ENCODE measurements at regions not wholly inside any gene's neighbourhood (a gene's known extent, or its start where the extent isn't known, plus 50 kb on each side); places are given as distances from the start of the nearest gene placed in this dataset.

DNA sequence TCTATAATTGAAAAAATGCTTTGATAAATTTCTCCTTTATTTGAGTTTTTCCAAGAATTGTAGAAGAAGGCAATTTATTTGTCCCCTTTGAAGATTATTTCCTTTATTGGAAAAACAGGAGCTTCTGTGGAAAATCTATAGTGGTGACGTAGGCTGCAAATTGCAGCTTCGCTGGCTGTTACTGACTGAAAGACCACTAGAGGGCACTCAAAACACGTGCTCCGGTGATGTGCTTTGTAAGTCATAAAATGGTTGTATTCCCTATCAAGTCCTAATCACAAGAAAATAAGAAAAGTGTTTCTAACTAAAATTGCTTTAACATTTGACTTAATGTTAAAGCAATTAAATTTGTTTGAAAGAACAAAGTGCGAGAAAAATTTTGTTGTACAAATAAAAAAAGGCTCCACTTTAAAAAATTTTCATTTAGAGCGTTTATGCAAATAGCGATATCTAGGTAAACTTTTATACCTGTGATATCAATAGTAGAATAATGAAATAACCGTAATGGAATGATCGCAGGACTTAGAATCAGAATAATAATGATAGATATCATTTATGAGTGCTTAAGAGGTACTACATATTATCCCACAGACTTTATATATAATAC is 638.2 kb upstream of the SPRY2 start:
- no peaks in the 10 kb centered on the region for H3K27me3 ChIP-seq (ENCODE audit: insufficient read depth, low read depth, low read length)
- H2AFZ ChIP-seq (ENCODE audit: low read depth, low read length), result no peak overlapping the region
- H3K9ac ChIP-seq (ENCODE audit: low read length), result no peak overlapping the region
- H4K20me1 ChIP-seq (ENCODE audit: insufficient read depth), result no peaks in the 10 kb centered on the region
- H3K4me3 ChIP-seq (ENCODE audit: low read length), result no peak overlapping the region
- no peaks in the 10 kb centered on the region for H3F3A ChIP-seq (ENCODE audit: insufficient read depth, low read length, poor library complexity, severe bottlenecking)
- H3K9me2 ChIP-seq (ENCODE audit: insufficient read depth, low read length), result no peaks in the 10 kb centered on the region
- TF ChIP-seq MXI1 (conservative IDR thresholded peaks at IDR 0.05; ENCODE audit: poor library complexity, severe bottlenecking), result no peak
- TF ChIP-seq, protein P1, sequence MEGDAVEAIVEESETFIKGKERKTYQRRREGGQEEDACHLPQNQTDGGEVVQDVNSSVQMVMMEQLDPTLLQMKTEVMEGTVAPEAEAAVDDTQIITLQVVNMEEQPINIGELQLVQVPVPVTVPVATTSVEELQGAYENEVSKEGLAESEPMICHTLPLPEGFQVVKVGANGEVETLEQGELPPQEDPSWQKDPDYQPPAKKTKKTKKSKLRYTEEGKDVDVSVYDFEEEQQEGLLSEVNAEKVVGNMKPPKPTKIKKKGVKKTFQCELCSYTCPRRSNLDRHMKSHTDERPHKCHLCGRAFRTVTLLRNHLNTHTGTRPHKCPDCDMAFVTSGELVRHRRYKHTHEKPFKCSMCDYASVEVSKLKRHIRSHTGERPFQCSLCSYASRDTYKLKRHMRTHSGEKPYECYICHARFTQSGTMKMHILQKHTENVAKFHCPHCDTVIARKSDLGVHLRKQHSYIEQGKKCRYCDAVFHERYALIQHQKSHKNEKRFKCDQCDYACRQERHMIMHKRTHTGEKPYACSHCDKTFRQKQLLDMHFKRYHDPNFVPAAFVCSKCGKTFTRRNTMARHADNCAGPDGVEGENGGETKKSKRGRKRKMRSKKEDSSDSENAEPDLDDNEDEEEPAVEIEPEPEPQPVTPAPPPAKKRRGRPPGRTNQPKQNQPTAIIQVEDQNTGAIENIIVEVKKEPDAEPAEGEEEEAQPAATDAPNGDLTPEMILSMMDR (IDR thresholded peaks at IDR 0.05; ENCODE audit: poor library complexity, severe bottlenecking), result peak; percentile 85
- TF ChIP-seq RAD21 (conservative IDR thresholded peaks at IDR 0.05), result peak; percentile 85
- no peak for TF ChIP-seq EZH2 (IDR thresholded peaks at IDR 0.05; ENCODE audit: borderline replicate concordance, insufficient read depth, low read length, poor library complexity, severe bottlenecking)
- TF ChIP-seq EP300 (conservative IDR thresholded peaks at IDR 0.05; ENCODE audit: poor library complexity, severe bottlenecking), result no peak
- no peak for TF ChIP-seq TAF1 (IDR thresholded peaks at IDR 0.05; ENCODE audit: low read depth)
- TF ChIP-seq POLR2AphosphoS5 (IDR thresholded peaks at IDR 0.05), result no peak
- TF ChIP-seq SMC3 (conservative IDR thresholded peaks at IDR 0.05; ENCODE audit: poor library complexity), result peak; percentile 79
- TF ChIP-seq, protein P2, sequence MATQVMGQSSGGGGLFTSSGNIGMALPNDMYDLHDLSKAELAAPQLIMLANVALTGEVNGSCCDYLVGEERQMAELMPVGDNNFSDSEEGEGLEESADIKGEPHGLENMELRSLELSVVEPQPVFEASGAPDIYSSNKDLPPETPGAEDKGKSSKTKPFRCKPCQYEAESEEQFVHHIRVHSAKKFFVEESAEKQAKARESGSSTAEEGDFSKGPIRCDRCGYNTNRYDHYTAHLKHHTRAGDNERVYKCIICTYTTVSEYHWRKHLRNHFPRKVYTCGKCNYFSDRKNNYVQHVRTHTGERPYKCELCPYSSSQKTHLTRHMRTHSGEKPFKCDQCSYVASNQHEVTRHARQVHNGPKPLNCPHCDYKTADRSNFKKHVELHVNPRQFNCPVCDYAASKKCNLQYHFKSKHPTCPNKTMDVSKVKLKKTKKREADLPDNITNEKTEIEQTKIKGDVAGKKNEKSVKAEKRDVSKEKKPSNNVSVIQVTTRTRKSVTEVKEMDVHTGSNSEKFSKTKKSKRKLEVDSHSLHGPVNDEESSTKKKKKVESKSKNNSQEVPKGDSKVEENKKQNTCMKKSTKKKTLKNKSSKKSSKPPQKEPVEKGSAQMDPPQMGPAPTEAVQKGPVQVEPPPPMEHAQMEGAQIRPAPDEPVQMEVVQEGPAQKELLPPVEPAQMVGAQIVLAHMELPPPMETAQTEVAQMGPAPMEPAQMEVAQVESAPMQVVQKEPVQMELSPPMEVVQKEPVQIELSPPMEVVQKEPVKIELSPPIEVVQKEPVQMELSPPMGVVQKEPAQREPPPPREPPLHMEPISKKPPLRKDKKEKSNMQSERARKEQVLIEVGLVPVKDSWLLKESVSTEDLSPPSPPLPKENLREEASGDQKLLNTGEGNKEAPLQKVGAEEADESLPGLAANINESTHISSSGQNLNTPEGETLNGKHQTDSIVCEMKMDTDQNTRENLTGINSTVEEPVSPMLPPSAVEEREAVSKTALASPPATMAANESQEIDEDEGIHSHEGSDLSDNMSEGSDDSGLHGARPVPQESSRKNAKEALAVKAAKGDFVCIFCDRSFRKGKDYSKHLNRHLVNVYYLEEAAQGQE (IDR thresholded peaks at IDR 0.05; ENCODE audit: borderline replicate concordance), result no peak
- no peaks in the 10 kb centered on the region for H3K9me3 ChIP-seq (ENCODE audit: low read length)
- H3K4me2 ChIP-seq (ENCODE audit: low read length), result no peak overlapping the region
- H3K36me3 ChIP-seq (ENCODE audit: insufficient read depth, low read length), result no peaks in the 10 kb centered on the region
- no peak overlapping the region for H3K27ac ChIP-seq (ENCODE audit: low read length)
- no peaks in the 10 kb centered on the region for H3K79me2 ChIP-seq (replicated peaks; ENCODE audit: insufficient read depth, low read length)

DNA sequence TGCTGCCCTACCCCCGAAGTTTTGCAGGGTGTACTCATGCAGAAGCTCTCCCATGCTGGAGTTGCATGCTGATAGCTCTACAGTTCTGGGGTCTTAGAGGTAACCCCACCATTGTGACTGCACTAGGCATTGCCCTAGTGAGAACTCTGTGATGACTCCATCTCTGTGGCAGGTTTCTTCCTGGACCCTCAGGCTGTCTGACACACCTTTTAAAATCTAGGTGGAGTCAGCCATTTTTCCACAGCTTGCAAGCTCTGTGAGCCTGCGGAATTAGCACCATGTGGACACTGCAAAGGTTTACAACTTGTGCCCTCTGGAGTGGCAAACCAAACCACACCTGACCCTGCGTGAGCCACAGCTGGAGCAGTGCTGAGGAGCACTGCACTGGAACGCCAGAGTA is 636.2 kb upstream of the SPRY2 start:
- H3K9me3 ChIP-seq (ENCODE audit: low read length), result no peaks in the 10 kb centered on the region
- no peaks in the 10 kb centered on the region for H3F3A ChIP-seq (ENCODE audit: insufficient read depth, low read length, poor library complexity, severe bottlenecking)
- no peaks in the 10 kb centered on the region for H3K79me2 ChIP-seq (replicated peaks; ENCODE audit: insufficient read depth, low read length)
- H3K9ac ChIP-seq (ENCODE audit: low read length), result no peak overlapping the region
- H4K20me1 ChIP-seq (ENCODE audit: insufficient read depth), result no peaks in the 10 kb centered on the region
- H3K4me2 ChIP-seq (ENCODE audit: low read length), result no peak overlapping the region
- H3K9me2 ChIP-seq (ENCODE audit: insufficient read depth, low read length), result no peaks in the 10 kb centered on the region
- H2AFZ ChIP-seq (ENCODE audit: low read depth, low read length), result no peak overlapping the region
- H3K4me3 ChIP-seq (ENCODE audit: low read length), result no peak overlapping the region
- TF ChIP-seq RAD21 (conservative IDR thresholded peaks at IDR 0.05) (no peak), EZH2 (IDR thresholded peaks at IDR 0.05; ENCODE audit: borderline replicate concordance, insufficient read depth, low read length, poor library complexity, severe bottlenecking) (no peak), TAF1 (IDR thresholded peaks at IDR 0.05; ENCODE audit: low read depth) (no peak), POLR2AphosphoS5 (IDR thresholded peaks at IDR 0.05) (no peak), MXI1 (conservative IDR thresholded peaks at IDR 0.05; ENCODE audit: poor library complexity, severe bottlenecking) (no peak), SMC3 (conservative IDR thresholded peaks at IDR 0.05; ENCODE audit: poor library complexity) (no peak), EP300 (conservative IDR thresholded peaks at IDR 0.05; ENCODE audit: poor library complexity, severe bottlenecking) (no peak)
- TF ChIP-seq, protein P1 (IDR thresholded peaks at IDR 0.05; ENCODE audit: poor library complexity, severe bottlenecking), result no peak
- TF ChIP-seq, protein P2 (IDR thresholded peaks at IDR 0.05; ENCODE audit: borderline replicate concordance), result no peak
- H3K27me3 ChIP-seq (ENCODE audit: insufficient read depth, low read depth, low read length), result no peaks in the 10 kb centered on the region
- no peak overlapping the region for H3K27ac ChIP-seq (ENCODE audit: low read length)
- H3K36me3 ChIP-seq (ENCODE audit: insufficient read depth, low read length), result no peaks in the 10 kb centered on the region
